ENCODE measurements at regions not wholly inside any gene's neighbourhood (a gene's known extent, or its start where the extent isn't known, plus 50 kb on each side); places are given as distances from the start of the nearest gene placed in this dataset.

- Histone ChIP-seq H3K27me3 (replicated peaks; ENCODE audit: insufficient read depth) (no peaks in the 10 kb centered on the region), H3K36me3 (no peaks in the 10 kb centered on the region), H3K27ac (no peak overlapping the region), H3K4me3 (no peak overlapping the region), H3K4me1 (replicated peaks) (no peaks in the 10 kb centered on the region), H3K9me3 (no peaks in the 10 kb centered on the region)
- DNase-seq (ENCODE audit: low spot score) = no peak
- WGBS = 95% methylated on average over 5 of the region's 5 CpGs
- intact Hi-C loops (cut with DNase I) = no loop called here
- no peak for TF ChIP-seq POLR2AphosphoS5 (IDR thresholded peaks at IDR 0.05)
- TF ChIP-seq, protein P1, sequence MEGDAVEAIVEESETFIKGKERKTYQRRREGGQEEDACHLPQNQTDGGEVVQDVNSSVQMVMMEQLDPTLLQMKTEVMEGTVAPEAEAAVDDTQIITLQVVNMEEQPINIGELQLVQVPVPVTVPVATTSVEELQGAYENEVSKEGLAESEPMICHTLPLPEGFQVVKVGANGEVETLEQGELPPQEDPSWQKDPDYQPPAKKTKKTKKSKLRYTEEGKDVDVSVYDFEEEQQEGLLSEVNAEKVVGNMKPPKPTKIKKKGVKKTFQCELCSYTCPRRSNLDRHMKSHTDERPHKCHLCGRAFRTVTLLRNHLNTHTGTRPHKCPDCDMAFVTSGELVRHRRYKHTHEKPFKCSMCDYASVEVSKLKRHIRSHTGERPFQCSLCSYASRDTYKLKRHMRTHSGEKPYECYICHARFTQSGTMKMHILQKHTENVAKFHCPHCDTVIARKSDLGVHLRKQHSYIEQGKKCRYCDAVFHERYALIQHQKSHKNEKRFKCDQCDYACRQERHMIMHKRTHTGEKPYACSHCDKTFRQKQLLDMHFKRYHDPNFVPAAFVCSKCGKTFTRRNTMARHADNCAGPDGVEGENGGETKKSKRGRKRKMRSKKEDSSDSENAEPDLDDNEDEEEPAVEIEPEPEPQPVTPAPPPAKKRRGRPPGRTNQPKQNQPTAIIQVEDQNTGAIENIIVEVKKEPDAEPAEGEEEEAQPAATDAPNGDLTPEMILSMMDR (IDR thresholded peaks at IDR 0.05) = no peak
- TF ChIP-seq POLR2A (IDR thresholded peaks at IDR 0.05) = no peak
Observed at GRCh38 chr13:112001571-112001970, 65.4 kb upstream of the SOX1 start.

- 22% methylated on average over 4 of the region's 4 CpGs for WGBS
- Histone ChIP-seq H3K4me1 (replicated peaks) (no peaks in the 10 kb centered on the region), H3K27me3 (replicated peaks; ENCODE audit: insufficient read depth) (no peaks in the 10 kb centered on the region), H3K9me3 (no peaks in the 10 kb centered on the region), H3K36me3 (no peaks in the 10 kb centered on the region), H3K4me3 (no peak overlapping the region), H3K27ac (no peak overlapping the region)
- intact Hi-C loops (cut with DNase I) = no loop called here
- no peak for DNase-seq (ENCODE audit: low spot score)
- TF ChIP-seq POLR2A (IDR thresholded peaks at IDR 0.05) = no peak
- TF ChIP-seq POLR2AphosphoS5 (IDR thresholded peaks at IDR 0.05) = no peak
- TF ChIP-seq, protein P1 (IDR thresholded peaks at IDR 0.05) = no peak
Observed at GRCh38 chr13:112003396-112003795, 63.6 kb upstream of the SOX1 start.

- no peak overlapping the region for H3K27ac ChIP-seq
- no peaks in the 10 kb centered on the region for H3K4me1 ChIP-seq (replicated peaks)
- no peak for TF ChIP-seq POLR2A (IDR thresholded peaks at IDR 0.05)
- TF ChIP-seq, protein P1 (IDR thresholded peaks at IDR 0.05) = no peak
- TF ChIP-seq POLR2AphosphoS5 (IDR thresholded peaks at IDR 0.05) = no peak
- H3K9me3 ChIP-seq = no peaks in the 10 kb centered on the region
- 56% methylated on average over 3 of the region's 3 CpGs for WGBS
- intact Hi-C loops (cut with DNase I) = no loop called here
- H3K36me3 ChIP-seq = no peaks in the 10 kb centered on the region
- no peaks in the 10 kb centered on the region for H3K27me3 ChIP-seq (replicated peaks; ENCODE audit: insufficient read depth)
- no peak for DNase-seq (ENCODE audit: low spot score)
- no peak overlapping the region for H3K4me3 ChIP-seq
Observed at GRCh38 chr13:112003941-112004340, 63.0 kb upstream of the SOX1 start.

- WGBS = 90% methylated on average over 3 of the region's 3 CpGs
Observed at GRCh38 chr13:112005925-112006324, 61.0 kb upstream of the SOX1 start.

GRCh38 chr13:112007191-112007590 is 59.8 kb upstream of the SOX1 start:
- Histone ChIP-seq H3K27me3 (replicated peaks; ENCODE audit: insufficient read depth) (no peaks in the 10 kb centered on the region), H3K36me3 (no peaks in the 10 kb centered on the region), H3K4me3 (no peak overlapping the region), H3K27ac (no peak overlapping the region), H3K4me1 (replicated peaks) (no peaks in the 10 kb centered on the region), H3K9me3 (no peaks in the 10 kb centered on the region)
- no peak for DNase-seq (ENCODE audit: low spot score)
- intact Hi-C loops (cut with DNase I) = no loop called here
- 83% methylated on average over 9 of the region's 9 CpGs for WGBS
- TF ChIP-seq POLR2A (IDR thresholded peaks at IDR 0.05) (no peak), POLR2AphosphoS5 (IDR thresholded peaks at IDR 0.05) (no peak)
- TF ChIP-seq, protein P1 (IDR thresholded peaks at IDR 0.05) = no peak

More at GRCh38 chr13:112005925-112006324, 61.0 kb upstream of the SOX1 start:
- Histone ChIP-seq H3K9me3 (no peaks in the 10 kb centered on the region), H3K4me1 (replicated peaks) (no peaks in the 10 kb centered on the region), H3K4me3 (no peak overlapping the region), H3K36me3 (no peaks in the 10 kb centered on the region), H3K27me3 (replicated peaks; ENCODE audit: insufficient read depth) (no peaks in the 10 kb centered on the region), H3K27ac (no peak overlapping the region)
- intact Hi-C loops (cut with DNase I) = no loop called here
- TF ChIP-seq, protein P1 (IDR thresholded peaks at IDR 0.05) = no peak
- no peak for TF ChIP-seq POLR2AphosphoS5 (IDR thresholded peaks at IDR 0.05)
- TF ChIP-seq POLR2A (IDR thresholded peaks at IDR 0.05) = no peak
- no peak for DNase-seq (ENCODE audit: low spot score)
